ENCODE measurements at regions not wholly inside any gene's neighbourhood (a gene's known extent, or its start where the extent isn't known, plus 50 kb on each side); places are given as distances from the start of the nearest gene placed in this dataset.

DNA sequence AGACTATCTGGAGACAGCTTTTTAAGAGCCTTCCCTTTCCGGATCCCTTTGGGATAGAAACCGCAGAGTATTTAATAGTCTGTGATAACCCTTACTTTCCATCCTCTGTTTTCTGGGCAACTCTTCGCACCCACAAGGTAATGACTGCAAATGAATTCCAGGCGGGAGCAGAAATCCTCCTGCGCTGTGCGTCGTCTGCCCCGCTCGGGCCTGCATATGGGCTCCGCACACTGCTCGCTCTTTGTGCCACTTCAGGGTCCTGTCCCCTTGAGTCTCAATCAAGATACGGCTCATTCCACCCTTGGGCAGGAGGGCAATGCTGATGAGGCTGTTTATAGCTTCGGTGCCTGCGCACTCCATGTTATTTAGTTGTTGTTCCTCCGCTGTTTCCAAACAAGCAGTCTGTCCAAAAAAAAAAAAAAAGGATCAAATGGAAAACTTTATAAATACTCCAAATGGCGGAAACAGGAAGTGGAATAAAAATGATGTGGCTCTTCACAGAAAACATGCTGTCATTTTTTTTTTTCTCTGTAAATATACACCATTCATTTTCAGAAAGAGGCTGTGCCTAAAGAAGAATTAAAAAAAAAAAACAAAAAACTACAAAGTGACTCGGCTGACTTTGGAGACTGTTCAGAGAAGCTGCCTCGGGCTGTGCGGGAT is 169.6 kb upstream of the GMDS start:
- no peak for DNase-seq

DNA sequence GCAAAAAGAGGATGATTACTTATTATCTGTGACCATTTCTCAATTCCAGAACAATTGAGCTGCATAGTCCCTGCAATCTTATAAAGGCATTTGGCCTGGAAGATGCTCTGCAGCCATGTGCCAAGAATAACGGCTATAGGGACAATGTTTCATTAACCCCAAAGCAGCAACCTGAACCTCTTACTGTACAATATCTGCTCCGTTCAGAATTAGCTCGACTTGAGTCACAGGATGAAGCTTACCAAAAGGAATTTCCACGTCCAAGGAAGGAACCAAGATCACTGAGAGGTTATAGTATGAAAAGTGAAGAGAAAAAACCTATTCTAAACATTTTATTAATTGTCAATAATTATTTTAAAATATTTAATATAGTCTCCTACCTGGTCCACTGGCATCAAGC is 167.3 kb upstream of the GMDS start:
- no peak for DNase-seq

GRCh38 chr6:2410656-2411380 is 165.4 kb upstream of the GMDS start:
- DNase-seq: no peak

DNA sequence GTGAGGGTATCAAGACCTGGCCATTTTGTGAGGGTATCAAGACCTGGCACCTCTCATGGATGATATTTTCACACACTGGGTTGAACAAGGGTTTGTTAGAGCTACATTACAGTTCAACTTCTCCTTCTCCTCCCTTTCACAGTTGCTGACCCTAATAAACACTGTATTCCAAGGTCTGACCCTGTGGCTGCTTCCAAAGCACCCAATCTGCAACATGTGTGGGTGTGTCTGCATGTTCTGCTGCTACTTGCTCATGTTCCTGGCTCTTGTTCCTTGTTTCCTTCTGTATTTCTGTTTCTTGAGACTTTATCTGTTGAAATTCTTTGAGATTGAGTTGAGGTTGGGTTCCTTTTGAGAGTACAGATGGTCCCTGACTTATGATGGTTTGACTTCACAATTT is 162.1 kb upstream of the GMDS start:
- no peak for DNase-seq

DNA sequence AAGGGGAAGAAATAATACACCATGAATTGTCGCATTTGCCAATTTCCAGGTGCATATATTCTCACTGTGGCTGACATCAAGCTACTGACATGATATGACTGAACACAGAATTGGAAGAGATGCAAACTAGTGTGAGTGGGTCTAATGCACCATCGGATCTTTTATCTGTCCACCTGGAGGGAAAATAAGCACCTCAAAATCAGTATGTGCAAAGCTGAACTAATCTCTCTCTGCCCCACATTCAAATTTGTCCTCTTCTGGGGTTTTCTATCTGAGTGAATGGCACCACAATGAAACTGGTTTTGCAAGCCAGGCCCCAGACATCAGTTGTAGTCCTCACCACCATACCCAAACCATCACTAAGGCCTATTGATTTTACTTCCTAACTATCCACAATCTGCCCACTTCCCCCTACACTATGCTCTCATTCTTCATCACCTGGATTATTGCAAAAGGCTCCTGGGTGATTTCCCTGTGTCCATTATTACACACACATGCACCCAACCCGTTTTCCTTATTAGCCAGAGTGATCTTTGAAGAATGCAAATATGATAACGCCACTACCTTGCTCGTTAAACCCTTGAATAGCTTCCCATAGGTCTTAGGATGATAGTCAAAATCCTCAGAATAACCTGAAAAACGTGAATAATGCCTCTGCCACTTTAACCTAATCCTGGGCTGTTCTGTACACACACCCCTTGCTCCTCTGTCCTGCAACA is 159.0 kb upstream of the GMDS start:
- DNase-seq: no peak

- no peak for DNase-seq
Observed at GRCh38 chr6:2403546-2403945, 158.1 kb upstream of the GMDS start.

DNA sequence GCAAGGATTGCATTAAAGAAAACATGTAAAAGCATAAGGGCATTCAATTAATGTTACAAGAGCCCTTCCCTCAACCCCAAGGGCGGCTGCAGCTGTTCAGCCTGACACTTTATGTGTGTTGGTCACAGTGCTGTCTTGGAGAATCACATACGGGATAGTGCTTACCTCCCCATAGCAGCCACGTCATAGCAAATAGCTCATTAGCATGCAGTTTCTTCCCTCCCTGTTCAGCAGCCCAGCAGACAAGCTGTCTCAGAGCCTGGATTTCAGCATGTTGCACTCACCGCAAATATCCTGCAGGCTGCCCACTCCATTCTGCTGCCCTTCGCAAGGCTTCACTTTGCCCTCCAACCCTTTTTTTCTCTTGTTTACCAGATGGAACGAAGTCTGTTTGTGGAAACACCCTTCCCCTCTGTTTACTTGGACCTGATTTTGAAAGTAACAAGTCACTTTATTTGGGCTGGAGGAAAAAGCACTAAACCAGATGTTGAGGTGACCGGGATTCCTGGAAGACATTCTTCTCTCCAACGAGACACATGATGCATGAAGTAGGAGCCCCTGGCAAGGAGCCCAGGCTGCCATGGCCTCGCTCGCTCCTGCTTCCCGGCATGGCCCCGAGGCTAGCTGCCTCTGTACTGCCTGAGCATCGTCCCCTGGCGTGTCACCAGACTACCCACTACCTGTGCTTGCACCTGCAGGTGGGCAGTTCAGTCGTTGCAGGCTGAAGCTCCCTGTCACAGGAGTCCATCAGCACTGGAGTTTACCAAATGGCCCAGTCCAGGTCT is 151.6 kb upstream of the GMDS start:
- no peak for DNase-seq

- DNase-seq: no peak
Observed at GRCh38 chr6:2396042-2396657, 150.7 kb upstream of the GMDS start.

- DNase-seq: no peak
Observed at GRCh38 chr6:2388554-2389324, 143.3 kb upstream of the GMDS start.

GRCh38 chr6:2387445-2387844 is 142.0 kb upstream of the GMDS start:
- DNase-seq: no peak

- no peak for DNase-seq
Observed at GRCh38 chr6:2385471-2385983, 140.1 kb upstream of the GMDS start.

DNA sequence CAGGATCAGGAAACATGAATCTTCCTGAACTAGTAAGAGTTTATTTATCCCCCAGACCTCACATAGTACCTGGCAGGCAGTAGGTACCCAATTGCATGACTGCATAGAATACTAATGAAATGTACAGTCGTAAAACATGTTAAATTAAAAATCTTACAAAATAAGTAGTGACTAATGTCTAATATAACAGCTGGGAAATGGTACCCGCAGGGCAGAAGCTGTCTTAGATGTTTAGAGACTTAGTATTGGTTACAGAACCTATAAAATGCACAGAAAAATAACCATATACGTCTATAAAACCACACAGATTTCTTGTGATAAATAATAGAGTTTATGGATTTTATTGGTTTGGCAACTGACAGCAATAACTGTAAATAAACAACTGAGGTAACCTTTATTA is 139.1 kb upstream of the GMDS start:
- no peak for DNase-seq

GRCh38 chr6:2381872-2382661 is 136.7 kb upstream of the GMDS start:
- DNase-seq: no peak

- DNase-seq: no peak
Observed at GRCh38 chr6:2378891-2379652, 133.7 kb upstream of the GMDS start.

DNA sequence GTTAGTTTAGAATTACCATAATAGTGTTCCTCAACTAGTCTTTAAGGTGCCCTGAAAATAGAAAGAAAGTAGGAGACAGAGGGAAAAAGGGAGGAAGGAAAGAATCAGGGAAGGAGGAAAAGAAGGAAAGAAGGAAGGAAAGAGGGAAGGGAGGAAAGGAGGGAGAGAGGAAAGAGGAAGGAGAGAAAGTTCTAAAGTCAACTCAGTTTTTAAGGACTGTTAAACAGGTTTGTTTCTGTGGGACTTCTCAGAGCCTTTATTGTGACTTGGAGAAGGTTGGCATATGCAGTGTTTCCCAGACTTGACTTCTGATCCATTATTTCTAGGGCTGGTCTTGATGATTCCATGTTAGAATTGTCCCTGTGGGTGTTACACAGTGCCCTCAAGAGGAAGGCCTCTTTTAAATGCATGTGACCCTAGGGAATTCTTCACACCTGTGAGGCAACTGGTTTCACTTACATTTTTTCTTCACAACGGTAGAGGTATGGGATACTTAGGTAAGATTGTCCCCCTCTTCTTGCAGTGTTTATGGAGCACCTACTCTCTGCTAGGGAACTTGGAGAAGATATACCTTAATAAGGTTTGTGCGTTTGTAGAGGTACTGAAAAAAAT is 132.7 kb upstream of the GMDS start:
- DNase-seq: no peak

DNA sequence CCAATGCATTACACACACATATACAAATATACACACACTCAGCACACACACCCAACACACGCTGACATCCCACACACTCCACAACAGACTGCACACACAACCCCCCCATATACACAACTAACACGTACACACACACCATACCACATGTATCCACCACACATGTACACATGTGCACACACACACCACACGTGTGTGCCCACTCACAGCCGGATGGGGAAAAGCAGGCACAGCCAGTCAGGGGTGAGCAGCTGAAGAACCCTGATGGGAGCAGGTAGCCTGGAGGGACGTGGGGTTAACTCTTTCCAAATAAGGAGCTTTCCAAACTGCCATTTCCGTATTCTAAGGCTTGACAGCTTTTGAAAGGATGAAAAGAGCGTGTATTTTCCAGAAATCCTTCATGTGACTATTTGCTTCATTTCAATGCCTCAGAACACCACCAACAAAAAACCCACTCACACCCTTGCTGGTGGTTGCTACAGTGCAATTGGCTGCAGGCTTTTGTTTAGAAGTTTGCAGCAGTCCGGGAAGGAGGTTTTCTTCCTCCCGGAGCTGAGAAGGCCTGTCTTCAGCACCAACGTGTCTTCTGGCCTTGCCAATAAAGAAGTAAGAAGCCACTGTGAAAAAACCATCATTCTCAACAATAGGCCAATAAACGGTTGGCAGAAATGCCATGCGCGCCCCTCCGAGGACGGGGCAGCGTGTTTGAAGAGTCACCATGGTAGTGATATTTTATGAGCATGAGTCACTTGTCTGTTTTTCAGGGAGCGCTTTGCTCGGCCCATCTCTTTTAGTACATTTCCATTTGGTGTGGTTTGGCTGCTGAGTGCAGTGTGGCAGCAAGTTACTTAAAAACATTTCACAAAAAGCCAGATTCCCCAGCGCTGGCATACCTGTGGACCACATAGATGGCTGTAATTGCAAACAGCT is 131.3 kb upstream of the GMDS start:
- no peak for DNase-seq

- DNase-seq: no peak
Observed at GRCh38 chr6:2375443-2375842, 130.0 kb upstream of the GMDS start.

DNA sequence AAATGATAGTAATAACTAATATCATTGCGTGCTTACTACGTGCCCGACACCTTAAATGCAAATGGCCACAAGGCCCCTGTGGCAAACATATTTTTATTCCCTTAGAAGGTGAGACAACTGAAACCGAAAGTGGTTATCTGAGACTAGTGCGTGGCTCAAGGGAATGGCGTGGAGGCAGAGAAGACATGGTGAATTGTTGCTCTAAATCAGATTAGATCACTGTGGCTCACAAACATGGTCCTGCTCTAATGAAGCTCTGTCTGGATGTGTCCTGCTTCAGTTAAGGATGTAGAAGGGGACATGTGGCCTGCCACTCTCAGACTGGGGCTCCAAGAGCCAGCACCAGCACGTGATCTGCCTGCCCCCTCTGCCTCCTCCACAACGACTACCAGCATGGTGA is 124.2 kb upstream of the GMDS start:
- no peak for DNase-seq

DNA sequence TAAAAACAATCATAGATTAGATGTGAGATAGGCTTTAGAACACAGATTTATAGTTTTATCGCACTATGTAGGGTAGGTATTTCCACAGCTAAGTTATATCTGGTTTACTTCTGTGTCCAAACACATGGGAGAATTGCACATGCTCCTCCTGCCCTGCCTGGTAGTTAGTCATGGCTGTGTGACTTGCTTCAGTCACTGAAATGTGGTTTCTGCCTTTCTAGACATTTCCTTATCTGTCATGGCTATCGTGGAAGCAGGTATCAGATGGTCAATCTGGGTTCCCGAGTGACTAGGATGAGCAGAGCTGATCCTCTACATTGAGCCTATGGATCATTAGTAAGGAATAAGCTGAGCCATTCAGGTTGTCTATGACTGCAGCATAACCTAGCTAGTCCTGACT is 117.8 kb upstream of the GMDS start:
- no peak for DNase-seq

Measured in CD4-positive, alpha-beta T cell treated with Interleukin-1 beta for 1 hour (primary cell).